ENCODE measurements at regions not wholly inside any gene's neighbourhood (a gene's known extent, or its start where the extent isn't known, plus 50 kb on each side); places are given as distances from the start of the nearest gene placed in this dataset.

DNA sequence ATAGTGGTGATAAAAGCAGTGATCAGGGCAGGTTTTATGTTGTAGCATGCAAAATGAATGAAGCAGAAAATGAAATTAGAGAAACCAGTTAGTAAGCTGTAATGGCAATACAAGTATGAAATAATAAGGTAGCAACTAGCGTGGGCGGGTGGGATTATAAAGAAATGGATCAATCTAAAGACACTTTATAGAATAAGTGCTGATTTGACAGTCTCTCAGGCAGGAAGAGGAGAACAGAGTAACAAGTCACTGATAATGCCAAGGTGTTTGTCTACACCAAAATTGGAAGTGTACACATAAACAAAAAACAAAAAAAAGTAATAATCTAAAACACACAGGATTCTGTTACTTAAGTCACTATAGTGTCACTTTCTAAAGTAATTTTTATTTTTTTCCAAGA, 51.0 kb upstream of the PCBP1 start:
- no peak for DNase-seq (ENCODE audit: low read depth)

DNA sequence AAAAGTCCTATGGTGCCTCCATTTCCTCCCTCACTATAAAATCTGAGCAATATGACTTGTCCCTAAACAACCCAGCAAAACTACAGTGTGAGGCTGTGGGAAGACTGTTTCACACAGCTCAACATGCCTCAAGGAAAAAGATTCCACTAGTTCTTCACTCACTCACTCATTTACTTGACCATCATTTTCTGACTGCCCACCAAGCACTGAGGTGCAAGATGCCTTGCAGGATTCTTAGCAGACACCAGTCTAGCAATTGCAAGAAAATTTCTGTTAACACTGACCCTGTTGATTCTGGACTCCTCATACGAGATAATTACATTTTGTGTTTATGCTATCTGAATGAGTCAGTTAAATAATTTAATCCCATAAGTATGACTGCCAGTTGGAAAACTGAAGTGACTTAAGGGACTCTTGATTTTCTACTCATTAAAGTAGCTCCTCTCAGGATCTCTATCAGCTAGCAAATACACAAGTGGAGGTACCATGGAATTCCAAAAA, 51.9 kb upstream of the PCBP1 start:
- peak; percentile 22 for DNase-seq (ENCODE audit: low read depth)

DNA sequence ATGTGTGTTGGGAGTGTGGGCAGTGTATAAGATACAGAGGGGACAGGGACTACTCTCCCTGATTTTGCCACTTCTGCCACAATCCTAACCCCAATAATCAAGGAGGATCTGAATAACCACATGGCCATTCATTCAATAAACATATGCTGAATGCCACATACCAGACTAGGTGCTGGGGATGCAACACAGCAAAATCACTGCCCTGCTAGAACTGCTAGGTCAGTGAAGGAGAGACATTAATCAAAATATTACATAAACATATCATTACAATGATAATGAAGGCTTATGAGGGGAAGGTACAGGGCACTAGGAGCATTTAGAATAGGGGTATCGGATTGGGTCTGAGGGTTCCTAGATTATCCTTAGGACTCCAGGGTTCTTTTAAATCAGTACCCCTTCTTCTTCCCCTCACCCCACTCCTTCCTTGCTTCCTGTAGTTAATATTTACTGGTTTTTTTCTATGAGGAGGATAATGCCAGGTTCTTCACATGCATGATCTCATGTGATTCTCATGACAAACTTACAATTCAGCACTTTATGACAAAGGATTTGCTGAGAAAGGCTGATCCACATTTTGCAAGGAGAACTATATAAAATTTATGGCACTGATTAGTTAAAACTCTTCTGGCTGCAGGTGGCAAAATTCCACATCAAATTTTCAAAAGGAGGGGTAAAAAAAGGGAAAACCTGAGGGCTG, 56.4 kb upstream of the PCBP1 start:
- DNase-seq (ENCODE audit: low read depth): no peak

DNA sequence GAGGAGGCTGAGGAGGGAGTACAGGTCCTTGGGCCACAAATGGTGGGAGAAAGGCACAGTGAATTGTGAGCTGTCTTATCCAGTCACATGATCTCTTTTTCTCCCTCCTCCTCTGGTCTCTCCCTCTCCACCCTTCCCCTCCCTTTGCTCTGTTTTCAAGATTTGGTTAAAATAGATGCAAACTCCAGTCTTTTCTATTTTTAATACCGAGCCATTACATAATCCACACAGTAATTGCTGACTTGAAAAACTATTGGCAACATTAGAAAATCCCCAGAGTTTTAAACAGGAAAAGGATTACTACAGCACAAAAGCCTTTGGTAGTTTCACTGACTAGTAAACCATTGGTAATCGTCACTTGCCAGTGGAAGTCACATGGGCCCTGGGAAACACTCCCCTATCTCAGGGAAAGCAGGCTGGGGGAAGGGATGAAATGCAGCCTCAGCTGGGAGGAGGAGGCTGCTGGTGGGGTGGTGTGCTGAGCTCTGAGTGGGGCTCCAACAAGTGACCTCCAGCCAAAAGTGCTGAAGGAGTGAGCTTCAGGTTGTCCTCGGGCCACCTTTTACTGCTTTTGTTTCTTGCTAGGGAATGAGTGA, 57.4 kb upstream of the PCBP1 start:
- DNase-seq (ENCODE audit: low read depth): peak; percentile 80

DNA sequence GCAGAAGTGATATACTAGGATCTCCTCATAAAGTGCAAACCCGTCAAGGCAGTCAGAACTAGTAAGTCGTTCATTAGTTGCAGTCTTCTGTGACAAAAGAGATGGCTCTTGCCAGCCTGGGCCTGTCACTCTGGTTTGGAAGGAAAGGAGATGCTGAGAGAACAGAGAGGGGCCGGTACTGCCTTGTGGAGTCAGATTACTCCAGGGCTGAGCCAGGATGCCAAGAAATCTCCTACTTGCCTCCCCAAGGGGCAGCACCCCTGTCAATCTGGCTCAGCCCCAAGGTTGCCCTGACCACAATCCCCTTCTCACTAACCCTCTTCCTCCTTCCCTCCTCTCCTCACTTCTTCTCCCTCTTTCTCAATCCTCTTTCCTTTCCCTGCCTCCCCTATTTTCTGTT, 62.9 kb upstream of the ASPRV1 start:
- DNase-seq (ENCODE audit: low read depth): peak; percentile 5

DNA sequence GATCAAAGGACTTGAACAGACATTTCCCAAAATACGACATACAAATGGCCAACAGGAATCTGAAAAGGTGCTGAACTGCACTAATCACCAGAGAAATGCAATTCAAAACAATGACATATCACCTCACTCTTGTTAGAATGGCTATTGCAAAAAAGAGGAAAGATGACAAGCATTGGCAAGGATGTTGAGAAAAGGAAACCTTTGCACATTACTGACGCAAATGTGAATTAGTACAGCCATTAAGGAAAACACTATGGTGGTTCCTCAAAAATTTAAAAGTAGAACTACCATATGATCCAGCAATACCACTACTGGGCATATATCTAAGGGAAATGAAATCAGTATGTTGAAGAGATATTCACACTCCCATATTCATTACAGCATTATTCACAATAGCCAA, 57.7 kb upstream of the ASPRV1 start:
- DNase-seq (ENCODE audit: low read depth): no peak

DNA sequence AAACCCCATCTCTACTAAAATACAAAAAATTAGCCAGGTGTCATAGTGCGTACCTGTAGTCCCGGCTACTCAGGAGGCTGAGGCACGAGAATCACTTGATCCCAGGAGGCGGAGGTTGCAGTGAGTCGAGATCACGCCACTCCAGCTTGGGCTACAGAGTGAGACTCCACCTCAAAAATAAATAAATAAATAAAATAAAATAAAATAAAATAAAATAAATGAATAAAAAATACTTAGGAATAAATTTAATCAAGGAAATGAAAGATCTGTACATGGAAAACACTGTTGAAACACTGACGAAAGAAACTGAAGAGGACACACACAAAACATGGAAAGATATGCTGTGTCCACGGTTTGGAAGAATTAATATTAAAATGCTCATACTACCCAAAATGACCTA, 56.5 kb upstream of the ASPRV1 start:
- no peak for DNase-seq (ENCODE audit: low read depth)

DNA sequence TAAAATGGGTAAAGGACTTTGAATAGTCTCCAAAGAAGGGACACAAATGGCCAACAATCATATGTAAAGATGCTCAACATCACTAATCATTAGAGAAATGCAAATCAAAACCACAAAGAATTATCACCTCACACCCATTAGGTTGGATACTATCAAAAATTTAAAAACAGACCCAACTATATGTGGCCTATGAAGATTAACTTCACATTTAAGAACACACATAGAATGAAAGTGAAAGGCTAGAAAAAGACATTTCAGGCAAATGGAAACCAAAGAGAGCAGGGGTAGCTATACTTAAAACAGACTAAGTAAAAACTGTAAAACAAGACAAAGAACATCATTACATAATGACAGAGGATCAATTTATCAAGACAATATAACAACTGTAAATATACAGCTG, 53.5 kb upstream of the ASPRV1 start:
- no peak for DNase-seq (ENCODE audit: low read depth)

DNA sequence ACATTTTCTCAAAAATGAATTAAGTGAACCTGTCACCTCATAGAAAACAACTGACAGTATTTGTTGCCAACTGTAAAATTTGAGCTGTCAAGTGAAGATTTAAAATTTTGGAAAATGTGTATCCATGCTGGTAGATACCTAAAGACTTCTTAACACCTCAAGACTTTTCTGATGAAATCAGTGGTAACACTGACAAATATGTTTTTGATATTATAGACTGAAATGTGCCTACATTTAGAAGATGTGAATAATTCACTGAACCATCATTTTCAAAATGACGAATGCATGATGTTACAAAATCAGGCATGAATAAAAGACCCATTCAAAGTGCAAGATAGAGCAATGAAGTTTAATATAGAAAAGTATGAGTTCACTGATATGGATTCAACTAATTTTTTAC, 51.5 kb upstream of the ASPRV1 start:
- no peak for DNase-seq (ENCODE audit: low read depth)

DNA sequence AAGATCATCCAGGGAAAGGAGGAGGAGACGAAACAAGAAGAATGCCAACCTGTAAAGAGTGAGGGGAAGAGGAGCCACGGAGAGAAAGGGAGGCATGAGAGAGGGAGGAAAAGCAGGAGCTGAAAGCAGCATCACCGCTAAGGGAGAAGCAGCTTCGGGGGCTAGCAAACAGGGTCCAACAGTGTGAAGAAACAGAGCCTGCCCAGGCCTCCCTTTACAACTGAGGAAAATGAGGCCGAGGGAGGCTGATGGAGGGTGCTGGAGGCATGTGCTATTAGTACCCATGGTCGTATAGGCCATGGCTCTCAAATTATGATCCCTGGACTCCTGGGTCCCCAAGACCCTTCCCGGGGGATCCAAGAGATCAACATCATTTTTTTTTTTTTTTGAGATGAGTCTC, 50.4 kb upstream of the ASPRV1 start:
- no peak for DNase-seq (ENCODE audit: low read depth)

DNA sequence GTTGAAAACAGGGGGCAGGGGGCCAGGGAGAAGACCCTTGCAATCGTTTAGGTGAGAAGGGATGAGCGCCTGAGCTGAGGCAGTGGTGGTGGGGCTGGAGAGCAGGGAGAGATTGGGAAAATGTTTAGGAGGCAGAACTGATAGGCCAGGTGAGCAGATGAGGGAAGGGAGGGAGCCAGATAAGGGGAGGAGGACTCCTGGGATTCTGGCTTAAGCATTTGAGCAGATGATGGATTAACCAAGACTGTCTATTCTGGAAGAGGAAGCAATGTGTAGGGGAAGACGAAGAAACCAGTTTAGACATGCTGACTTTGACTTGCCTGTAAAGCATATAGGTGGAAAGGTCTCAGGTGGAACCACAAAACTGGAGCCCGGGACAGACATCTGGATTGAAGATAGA, 49.9 kb upstream of the ASPRV1 start:
- no peak for DNase-seq (ENCODE audit: low read depth)

All from iris pigment epithelial cell (primary cell).